Esophagus muscularis mucosa (tissue), 4 donors: ENCODE measurements at regions not wholly inside any gene's neighbourhood (a gene's known extent, or its start where the extent isn't known, plus 50 kb on each side); places are given as distances from the start of the nearest gene placed in this dataset.

ENCODE experiments used
- EP300 ChIP-seq: sonication (generic); formaldehyde crosslinking; IDR thresholded peaks from one replicate; pipeline ENCODE4 v1.6.1; 2017; ENCODE audit warnings: antibody characterized with exemption
- POLR2A ChIP-seq: fragments of 450-650 bp; IDR thresholded peaks from one replicate; pipeline ENCODE4 v1.6.1; 2017; ENCODE audit warnings: antibody characterized with exemption, moderate library complexity, mild to moderate bottlenecking, low read depth
- POLR2AphosphoS5 ChIP-seq, 2 donors: sonication (generic); formaldehyde crosslinking; IDR thresholded peaks; one replicate each; pipeline ENCODE4 v1.6.1; 2017; ENCODE audit warnings: antibody characterized with exemption in 2 of 2
- TF ChIP-seq, protein P1 (sequence below), 3 experiments: fragments of 200-600 bp in 2 of 3; fragments of 450-650 bp in 1 of 3; sonication (generic) in 2 of 3; IDR thresholded peaks; one replicate each; pipeline ENCODE4 v1.5.1; 2017 to 2019; ENCODE audit warnings: antibody characterized with exemption in 3 of 3, mild to moderate bottlenecking in 2 of 3, moderate library complexity in 1 of 3

DNA sequence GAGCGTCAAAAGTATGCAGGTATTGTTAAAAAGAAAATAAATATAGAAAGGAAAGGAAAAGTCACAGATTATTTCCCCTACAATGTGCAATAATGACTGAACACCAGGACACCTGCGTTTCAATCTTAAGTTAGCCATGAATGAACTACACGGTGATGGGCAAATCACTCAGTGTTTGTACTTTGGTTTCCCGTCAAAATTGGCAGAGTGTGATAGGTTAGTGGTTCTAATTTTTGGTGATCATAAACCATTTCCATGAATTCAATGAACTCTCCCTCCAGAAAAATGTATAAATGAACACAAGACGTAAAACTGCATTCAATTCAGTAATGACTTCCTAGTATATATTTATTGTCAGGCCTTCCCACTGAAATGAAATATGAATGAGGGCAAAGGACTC lies 59.0 kb upstream of the ITGA1 start:
- TF ChIP-seq, protein P1, sequence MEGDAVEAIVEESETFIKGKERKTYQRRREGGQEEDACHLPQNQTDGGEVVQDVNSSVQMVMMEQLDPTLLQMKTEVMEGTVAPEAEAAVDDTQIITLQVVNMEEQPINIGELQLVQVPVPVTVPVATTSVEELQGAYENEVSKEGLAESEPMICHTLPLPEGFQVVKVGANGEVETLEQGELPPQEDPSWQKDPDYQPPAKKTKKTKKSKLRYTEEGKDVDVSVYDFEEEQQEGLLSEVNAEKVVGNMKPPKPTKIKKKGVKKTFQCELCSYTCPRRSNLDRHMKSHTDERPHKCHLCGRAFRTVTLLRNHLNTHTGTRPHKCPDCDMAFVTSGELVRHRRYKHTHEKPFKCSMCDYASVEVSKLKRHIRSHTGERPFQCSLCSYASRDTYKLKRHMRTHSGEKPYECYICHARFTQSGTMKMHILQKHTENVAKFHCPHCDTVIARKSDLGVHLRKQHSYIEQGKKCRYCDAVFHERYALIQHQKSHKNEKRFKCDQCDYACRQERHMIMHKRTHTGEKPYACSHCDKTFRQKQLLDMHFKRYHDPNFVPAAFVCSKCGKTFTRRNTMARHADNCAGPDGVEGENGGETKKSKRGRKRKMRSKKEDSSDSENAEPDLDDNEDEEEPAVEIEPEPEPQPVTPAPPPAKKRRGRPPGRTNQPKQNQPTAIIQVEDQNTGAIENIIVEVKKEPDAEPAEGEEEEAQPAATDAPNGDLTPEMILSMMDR (IDR thresholded peaks at IDR 0.05), result no peak
- TF ChIP-seq EP300, result no peak
- TF ChIP-seq POLR2A, result no peak
- no peak for TF ChIP-seq POLR2AphosphoS5 (IDR thresholded peaks at IDR 0.05)
